Loucy (cell line): ENCODE measurements at regions not wholly inside any gene's neighbourhood (a gene's known extent, or its start where the extent isn't known, plus 50 kb on each side); places are given as distances from the start of the nearest gene placed in this dataset.

Source experiments
- EZH2phosphoT487 ChIP-seq: fragments of 200-600 bp; IDR thresholded peaks from 2 replicates; pipeline ENCODE4 v1.6.1; 2018; ENCODE audit warnings: antibody characterized with exemption, mild to moderate bottlenecking, moderate library complexity, borderline replicate concordance
- TF ChIP-seq, protein P1 (sequence below): fragments of 200-600 bp; sonication (generic); conservative IDR thresholded peaks from 2 replicates; pipeline ENCODE4 v1.5.1; 2014; ENCODE audit warnings: mild to moderate bottlenecking, antibody characterized with exemption, low read length

- TF ChIP-seq, protein P1, sequence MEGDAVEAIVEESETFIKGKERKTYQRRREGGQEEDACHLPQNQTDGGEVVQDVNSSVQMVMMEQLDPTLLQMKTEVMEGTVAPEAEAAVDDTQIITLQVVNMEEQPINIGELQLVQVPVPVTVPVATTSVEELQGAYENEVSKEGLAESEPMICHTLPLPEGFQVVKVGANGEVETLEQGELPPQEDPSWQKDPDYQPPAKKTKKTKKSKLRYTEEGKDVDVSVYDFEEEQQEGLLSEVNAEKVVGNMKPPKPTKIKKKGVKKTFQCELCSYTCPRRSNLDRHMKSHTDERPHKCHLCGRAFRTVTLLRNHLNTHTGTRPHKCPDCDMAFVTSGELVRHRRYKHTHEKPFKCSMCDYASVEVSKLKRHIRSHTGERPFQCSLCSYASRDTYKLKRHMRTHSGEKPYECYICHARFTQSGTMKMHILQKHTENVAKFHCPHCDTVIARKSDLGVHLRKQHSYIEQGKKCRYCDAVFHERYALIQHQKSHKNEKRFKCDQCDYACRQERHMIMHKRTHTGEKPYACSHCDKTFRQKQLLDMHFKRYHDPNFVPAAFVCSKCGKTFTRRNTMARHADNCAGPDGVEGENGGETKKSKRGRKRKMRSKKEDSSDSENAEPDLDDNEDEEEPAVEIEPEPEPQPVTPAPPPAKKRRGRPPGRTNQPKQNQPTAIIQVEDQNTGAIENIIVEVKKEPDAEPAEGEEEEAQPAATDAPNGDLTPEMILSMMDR: no peak
- no peak for TF ChIP-seq EZH2phosphoT487
Observed at GRCh38 chr14:101634202-101634849, 73.0 kb downstream of the DIO3 start.
